ENCODE measurements at regions not wholly inside any gene's neighbourhood (a gene's known extent, or its start where the extent isn't known, plus 50 kb on each side); places are given as distances from the start of the nearest gene placed in this dataset.

DNA sequence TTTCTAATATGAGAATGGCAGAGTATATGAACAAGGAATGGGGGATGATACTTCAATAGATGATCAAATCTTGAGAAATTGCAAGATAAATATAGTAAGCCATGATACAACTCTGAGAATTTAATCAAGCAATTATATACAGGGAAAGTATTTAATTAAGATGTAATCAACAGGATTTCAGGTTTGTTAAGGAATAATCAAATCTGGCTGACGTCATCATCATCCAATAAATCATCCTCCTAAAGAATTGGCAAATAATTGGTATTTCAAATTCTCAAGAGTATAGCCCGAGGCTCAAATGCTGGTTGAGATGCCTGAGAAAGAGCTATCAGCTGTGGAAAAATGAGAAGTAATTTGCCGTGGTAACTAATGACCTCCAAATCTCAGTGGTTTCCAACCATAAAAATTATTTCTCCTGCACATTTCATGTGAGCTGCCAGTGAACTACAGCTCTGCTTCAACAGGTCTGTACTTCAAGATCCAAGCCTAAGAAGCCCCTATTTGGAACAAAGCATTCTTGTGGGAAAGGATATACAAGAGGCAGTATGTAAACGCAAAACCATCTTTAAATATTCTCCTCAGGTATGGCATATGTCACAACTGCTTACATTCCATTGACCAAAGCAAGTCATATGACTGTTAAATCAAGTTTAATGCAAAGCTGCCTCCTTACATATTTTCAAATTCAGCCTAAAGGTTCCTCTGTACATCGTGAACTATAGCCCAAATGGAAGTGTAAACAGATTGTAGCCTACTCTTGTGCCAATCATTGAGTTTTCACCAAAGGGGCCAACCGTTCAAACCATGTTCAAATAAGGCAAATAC lies 503.0 kb downstream of the KIF20B start (continued):
- TF ChIP-seq, protein P1, sequence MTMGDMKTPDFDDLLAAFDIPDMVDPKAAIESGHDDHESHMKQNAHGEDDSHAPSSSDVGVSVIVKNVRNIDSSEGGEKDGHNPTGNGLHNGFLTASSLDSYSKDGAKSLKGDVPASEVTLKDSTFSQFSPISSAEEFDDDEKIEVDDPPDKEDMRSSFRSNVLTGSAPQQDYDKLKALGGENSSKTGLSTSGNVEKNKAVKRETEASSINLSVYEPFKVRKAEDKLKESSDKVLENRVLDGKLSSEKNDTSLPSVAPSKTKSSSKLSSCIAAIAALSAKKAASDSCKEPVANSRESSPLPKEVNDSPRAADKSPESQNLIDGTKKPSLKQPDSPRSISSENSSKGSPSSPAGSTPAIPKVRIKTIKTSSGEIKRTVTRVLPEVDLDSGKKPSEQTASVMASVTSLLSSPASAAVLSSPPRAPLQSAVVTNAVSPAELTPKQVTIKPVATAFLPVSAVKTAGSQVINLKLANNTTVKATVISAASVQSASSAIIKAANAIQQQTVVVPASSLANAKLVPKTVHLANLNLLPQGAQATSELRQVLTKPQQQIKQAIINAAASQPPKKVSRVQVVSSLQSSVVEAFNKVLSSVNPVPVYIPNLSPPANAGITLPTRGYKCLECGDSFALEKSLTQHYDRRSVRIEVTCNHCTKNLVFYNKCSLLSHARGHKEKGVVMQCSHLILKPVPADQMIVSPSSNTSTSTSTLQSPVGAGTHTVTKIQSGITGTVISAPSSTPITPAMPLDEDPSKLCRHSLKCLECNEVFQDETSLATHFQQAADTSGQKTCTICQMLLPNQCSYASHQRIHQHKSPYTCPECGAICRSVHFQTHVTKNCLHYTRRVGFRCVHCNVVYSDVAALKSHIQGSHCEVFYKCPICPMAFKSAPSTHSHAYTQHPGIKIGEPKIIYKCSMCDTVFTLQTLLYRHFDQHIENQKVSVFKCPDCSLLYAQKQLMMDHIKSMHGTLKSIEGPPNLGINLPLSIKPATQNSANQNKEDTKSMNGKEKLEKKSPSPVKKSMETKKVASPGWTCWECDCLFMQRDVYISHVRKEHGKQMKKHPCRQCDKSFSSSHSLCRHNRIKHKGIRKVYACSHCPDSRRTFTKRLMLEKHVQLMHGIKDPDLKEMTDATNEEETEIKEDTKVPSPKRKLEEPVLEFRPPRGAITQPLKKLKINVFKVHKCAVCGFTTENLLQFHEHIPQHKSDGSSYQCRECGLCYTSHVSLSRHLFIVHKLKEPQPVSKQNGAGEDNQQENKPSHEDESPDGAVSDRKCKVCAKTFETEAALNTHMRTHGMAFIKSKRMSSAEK (CRISPR knock-in tag; IDR thresholded peaks at IDR 0.05; ENCODE audit: borderline replicate concordance) = no peak

DNA sequence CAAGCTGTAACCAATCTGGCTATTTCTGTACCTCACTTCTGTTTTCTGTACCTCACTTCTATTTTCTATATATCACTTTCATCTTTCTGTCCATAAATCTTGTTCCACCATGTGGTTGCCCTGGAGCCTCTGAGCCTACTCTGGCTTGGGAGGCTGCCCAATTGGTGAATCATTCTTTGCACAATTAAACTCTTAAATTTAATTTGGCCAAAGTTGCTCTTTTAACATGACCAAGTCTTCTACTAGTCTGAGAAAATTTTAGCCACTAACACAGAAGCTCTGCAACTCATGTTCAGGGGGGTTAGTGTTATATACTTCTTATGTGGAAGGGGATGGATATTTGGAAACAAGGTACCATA lies 503.5 kb downstream of the KIF20B start:
- DNase-seq (ENCODE audit: low spot score) (no peak), ATAC-seq (no peak)
- CTCF ChIA-PET = no interaction called here
- Mint-ChIP-seq H3K27ac (no peak overlapping the region), H3K4me1 (no peaks in the 10 kb centered on the region), H3K36me3 (no peaks in the 10 kb centered on the region), H3K4me3 (no peak overlapping the region), H3K9me3 (peaks cover 4% of the 10 kb centered on the region; the same call in 1 of the 2 replicates), H3K27me3 (ENCODE audit: low read depth) (no peaks in the 10 kb centered on the region)
- POLR2A ChIA-PET = no interaction called here
- TF ChIP-seq GTF2I (CRISPR knock-in tag; conservative IDR thresholded peaks at IDR 0.05) = no peak
- TF ChIP-seq ZBTB21 (CRISPR knock-in tag; IDR thresholded peaks at IDR 0.05; ENCODE audit: borderline replicate concordance) = no peak
- TF ChIP-seq, protein P2, sequence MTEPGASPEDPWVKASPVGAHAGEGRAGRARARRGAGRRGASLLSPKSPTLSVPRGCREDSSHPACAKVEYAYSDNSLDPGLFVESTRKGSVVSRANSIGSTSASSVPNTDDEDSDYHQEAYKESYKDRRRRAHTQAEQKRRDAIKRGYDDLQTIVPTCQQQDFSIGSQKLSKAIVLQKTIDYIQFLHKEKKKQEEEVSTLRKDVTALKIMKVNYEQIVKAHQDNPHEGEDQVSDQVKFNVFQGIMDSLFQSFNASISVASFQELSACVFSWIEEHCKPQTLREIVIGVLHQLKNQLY (CRISPR knock-in tag; IDR thresholded peaks at IDR 0.05) = no peak
- no peak for TF ChIP-seq IRF2 (CRISPR knock-in tag; IDR thresholded peaks at IDR 0.05; ENCODE audit: borderline replicate concordance, low read depth)
- TF ChIP-seq NR2C2 (CRISPR knock-in tag; IDR thresholded peaks at IDR 0.05) = no peak
- no peak for TF ChIP-seq ETV6 (CRISPR knock-in tag; IDR thresholded peaks at IDR 0.05)
- no peak for TF ChIP-seq SMAD3 (CRISPR knock-in tag; IDR thresholded peaks at IDR 0.05; ENCODE audit: borderline replicate concordance)
- TF ChIP-seq ZNF232 (CRISPR knock-in tag; IDR thresholded peaks at IDR 0.05) = no peak
- TF ChIP-seq, protein P3, sequence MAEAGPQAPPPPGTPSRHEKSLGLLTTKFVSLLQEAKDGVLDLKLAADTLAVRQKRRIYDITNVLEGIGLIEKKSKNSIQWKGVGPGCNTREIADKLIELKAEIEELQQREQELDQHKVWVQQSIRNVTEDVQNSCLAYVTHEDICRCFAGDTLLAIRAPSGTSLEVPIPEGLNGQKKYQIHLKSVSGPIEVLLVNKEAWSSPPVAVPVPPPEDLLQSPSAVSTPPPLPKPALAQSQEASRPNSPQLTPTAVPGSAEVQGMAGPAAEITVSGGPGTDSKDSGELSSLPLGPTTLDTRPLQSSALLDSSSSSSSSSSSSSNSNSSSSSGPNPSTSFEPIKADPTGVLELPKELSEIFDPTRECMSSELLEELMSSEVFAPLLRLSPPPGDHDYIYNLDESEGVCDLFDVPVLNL (CRISPR knock-in tag; IDR thresholded peaks at IDR 0.05; ENCODE audit: borderline replicate concordance, low read depth) = no peak
- no peak for TF ChIP-seq NFATC4 (CRISPR knock-in tag; IDR thresholded peaks at IDR 0.05)
- TF ChIP-seq TP53 (CRISPR knock-in tag; IDR thresholded peaks at IDR 0.05) = no peak

DNA sequence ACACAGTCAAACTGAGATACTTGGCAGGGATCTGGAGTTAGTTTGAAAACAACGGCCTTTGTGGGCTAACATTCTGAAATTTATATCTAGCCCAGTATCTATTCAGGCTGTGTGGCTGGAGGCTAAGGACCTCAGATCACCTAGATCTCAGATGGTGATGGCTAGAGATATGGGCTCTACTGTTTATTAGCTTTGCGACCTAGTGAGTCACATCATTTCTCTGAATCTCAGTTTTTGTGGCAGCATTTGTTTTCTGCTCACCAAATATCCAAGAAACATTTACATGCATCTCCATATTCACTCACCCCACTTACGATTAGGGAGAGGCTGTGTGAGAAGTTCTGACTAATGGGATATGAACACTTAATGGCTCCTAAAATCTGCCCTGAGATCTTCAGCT lies 503.9 kb downstream of the KIF20B start:
- H3K4me3 Mint-ChIP-seq = no peak overlapping the region
- POLR2A ChIA-PET = no interaction called here
- H3K27me3 Mint-ChIP-seq (ENCODE audit: low read depth) = no peaks in the 10 kb centered on the region
- CTCF ChIA-PET = no interaction called here
- TF ChIP-seq, protein P4, sequence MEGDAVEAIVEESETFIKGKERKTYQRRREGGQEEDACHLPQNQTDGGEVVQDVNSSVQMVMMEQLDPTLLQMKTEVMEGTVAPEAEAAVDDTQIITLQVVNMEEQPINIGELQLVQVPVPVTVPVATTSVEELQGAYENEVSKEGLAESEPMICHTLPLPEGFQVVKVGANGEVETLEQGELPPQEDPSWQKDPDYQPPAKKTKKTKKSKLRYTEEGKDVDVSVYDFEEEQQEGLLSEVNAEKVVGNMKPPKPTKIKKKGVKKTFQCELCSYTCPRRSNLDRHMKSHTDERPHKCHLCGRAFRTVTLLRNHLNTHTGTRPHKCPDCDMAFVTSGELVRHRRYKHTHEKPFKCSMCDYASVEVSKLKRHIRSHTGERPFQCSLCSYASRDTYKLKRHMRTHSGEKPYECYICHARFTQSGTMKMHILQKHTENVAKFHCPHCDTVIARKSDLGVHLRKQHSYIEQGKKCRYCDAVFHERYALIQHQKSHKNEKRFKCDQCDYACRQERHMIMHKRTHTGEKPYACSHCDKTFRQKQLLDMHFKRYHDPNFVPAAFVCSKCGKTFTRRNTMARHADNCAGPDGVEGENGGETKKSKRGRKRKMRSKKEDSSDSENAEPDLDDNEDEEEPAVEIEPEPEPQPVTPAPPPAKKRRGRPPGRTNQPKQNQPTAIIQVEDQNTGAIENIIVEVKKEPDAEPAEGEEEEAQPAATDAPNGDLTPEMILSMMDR (IDR thresholded peaks at IDR 0.05) = no peak
- TF ChIP-seq, protein P5, sequence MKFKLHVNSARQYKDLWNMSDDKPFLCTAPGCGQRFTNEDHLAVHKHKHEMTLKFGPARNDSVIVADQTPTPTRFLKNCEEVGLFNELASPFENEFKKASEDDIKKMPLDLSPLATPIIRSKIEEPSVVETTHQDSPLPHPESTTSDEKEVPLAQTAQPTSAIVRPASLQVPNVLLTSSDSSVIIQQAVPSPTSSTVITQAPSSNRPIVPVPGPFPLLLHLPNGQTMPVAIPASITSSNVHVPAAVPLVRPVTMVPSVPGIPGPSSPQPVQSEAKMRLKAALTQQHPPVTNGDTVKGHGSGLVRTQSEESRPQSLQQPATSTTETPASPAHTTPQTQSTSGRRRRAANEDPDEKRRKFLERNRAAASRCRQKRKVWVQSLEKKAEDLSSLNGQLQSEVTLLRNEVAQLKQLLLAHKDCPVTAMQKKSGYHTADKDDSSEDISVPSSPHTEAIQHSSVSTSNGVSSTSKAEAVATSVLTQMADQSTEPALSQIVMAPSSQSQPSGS (CRISPR knock-in tag; IDR thresholded peaks at IDR 0.05; ENCODE audit: borderline replicate concordance, low read depth) = no peak
- TF ChIP-seq, protein P6, sequence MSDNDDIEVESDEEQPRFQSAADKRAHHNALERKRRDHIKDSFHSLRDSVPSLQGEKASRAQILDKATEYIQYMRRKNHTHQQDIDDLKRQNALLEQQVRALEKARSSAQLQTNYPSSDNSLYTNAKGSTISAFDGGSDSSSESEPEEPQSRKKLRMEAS (CRISPR knock-in tag; IDR thresholded peaks at IDR 0.05) = no peak
- TF ChIP-seq, protein P7, sequence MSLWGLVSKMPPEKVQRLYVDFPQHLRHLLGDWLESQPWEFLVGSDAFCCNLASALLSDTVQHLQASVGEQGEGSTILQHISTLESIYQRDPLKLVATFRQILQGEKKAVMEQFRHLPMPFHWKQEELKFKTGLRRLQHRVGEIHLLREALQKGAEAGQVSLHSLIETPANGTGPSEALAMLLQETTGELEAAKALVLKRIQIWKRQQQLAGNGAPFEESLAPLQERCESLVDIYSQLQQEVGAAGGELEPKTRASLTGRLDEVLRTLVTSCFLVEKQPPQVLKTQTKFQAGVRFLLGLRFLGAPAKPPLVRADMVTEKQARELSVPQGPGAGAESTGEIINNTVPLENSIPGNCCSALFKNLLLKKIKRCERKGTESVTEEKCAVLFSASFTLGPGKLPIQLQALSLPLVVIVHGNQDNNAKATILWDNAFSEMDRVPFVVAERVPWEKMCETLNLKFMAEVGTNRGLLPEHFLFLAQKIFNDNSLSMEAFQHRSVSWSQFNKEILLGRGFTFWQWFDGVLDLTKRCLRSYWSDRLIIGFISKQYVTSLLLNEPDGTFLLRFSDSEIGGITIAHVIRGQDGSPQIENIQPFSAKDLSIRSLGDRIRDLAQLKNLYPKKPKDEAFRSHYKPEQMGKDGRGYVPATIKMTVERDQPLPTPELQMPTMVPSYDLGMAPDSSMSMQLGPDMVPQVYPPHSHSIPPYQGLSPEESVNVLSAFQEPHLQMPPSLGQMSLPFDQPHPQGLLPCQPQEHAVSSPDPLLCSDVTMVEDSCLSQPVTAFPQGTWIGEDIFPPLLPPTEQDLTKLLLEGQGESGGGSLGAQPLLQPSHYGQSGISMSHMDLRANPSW (CRISPR knock-in tag; conservative IDR thresholded peaks at IDR 0.05; ENCODE audit: low read depth) = no peak
- H3K36me3 Mint-ChIP-seq = no peaks in the 10 kb centered on the region
- ATAC-seq (no peak), DNase-seq (ENCODE audit: low spot score) (no peak)
- H3K4me1 Mint-ChIP-seq = no peaks in the 10 kb centered on the region
- H3K27ac Mint-ChIP-seq = no peak overlapping the region
- peaks cover 4% of the 10 kb centered on the region; the same call in 1 of the 2 replicates for H3K9me3 Mint-ChIP-seq

All from WTC11 (cell line).